HAP-1 (cell line): ENCODE measurements at regions not wholly inside any gene's neighbourhood (a gene's known extent, or its start where the extent isn't known, plus 50 kb on each side); places are given as distances from the start of the nearest gene placed in this dataset.

Experiments used
- DNase-seq, 2 experiments: peaks; one replicate each; pipeline ENCODE4 v3.0.0-alpha.2; 2016 to 2020; ENCODE audit warnings: low spot score in 2 of 2
- H3K27me3 ChIP-seq: fragments of 250-450 bp; sonication (Bioruptor Pico); 2 replicates; pipeline ENCODE4 v1.5.1; 2020; ENCODE audit warnings: low read depth, mild to moderate bottlenecking, moderate library complexity
- H3K36me3 ChIP-seq: fragments of 250-450 bp; sonication (Bioruptor Pico); replicated peaks from 2 replicates; pipeline ENCODE4 v1.5.1; 2020; ENCODE audit warnings: mild to moderate bottlenecking
- H3K4me1 ChIP-seq: fragments of 250-450 bp; sonication (Bioruptor Pico); 2 replicates; pipeline ENCODE4 v1.5.1; 2020; ENCODE audit warnings: mild to moderate bottlenecking
- H3K4me3 ChIP-seq: fragments of 250-450 bp; sonication (Bioruptor Pico); 2 replicates; pipeline ENCODE4 v1.5.1; 2020; ENCODE audit warnings: mild to moderate bottlenecking, moderate library complexity
- H3K9me3 ChIP-seq: fragments of 250-450 bp; sonication (Bioruptor Pico); 2 replicates; pipeline ENCODE4 v1.5.1; 2020; ENCODE audit warnings: mild to moderate bottlenecking, moderate library complexity
- in situ Hi-C: fragments of 300-500 bp; cut with MboI; formaldehyde crosslinking; loops from 3 replicates; pipeline ENCODE4 v1.14.3; 2020; ENCODE audit warnings: low sequenced_read_pairs, inconsistent platforms, mixed read lengths

DNA sequence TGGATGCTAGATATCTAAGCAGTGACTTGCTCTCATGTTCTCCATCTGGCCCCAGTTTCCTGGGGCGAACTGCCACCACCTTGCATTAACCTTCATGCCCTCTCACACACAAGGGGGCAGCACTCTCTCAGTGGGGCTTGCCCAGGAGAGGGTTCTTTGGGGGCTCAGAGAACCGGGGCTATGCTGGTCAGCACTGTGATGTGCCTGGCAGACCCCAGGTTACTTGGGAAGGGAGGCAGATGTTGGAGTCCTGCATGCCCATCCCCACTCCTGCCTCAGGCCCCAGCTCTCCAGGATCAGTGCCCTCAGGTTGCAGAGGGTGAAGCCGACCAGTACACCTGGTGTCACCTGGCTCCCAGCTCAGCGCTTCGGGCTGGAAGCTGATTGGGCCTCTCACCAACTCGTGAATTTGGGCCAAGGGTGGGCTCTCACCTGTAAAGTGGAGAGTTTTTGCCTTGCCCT, 396.2 kb upstream of the HS6ST1 start:
- Histone ChIP-seq H3K4me3 (no peak overlapping the region), H3K27me3 (no peaks in the 10 kb centered on the region), H3K4me1 (no peaks in the 10 kb centered on the region), H3K36me3 (no peaks in the 10 kb centered on the region), H3K9me3 (no peaks in the 10 kb centered on the region)
- DNase-seq, result no peak
- in situ Hi-C loops, result no loop called here

- in situ Hi-C loops, result no loop called here
- no peaks in the 10 kb centered on the region for H3K27me3 ChIP-seq
These were observed 396.7 kb upstream of the HS6ST1 start for GRCh38 chr2:128715360-128715759.

DNA sequence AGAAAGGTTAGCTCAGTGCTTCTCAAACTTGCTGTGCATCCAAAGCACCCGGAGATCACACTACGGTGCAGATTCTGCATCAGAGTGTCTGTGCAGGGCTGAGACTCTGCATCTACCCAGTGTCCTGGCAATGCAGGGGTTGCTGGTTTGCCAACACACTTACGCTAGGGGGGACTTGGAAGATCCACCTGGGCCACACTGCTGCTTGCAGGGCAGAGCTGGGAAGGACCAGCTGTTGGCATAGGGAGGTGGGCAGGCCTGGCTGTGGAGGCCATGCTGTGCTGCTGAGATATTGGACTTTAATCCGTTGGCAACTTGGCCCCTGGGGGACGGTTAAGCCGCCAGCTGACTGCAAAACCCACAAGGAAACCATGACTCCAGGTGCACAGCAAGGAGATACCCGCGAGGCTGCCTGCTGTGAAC, 397.6 kb upstream of the HS6ST1 start:
- H3K4me3 ChIP-seq, result no peak overlapping the region
- in situ Hi-C loops, result no loop called here
- H3K9me3 ChIP-seq, result no peaks in the 10 kb centered on the region
- no peaks in the 10 kb centered on the region for H3K4me1 ChIP-seq
- H3K27me3 ChIP-seq, result no peaks in the 10 kb centered on the region
- no peaks in the 10 kb centered on the region for H3K36me3 ChIP-seq
- no peak for DNase-seq

More at GRCh38 chr2:128715360-128715759, 396.7 kb upstream of the HS6ST1 start:
- no peaks in the 10 kb centered on the region for H3K36me3 ChIP-seq
- no peaks in the 10 kb centered on the region for H3K9me3 ChIP-seq
- DNase-seq, result no peak
- H3K4me1 ChIP-seq, result no peaks in the 10 kb centered on the region
- H3K4me3 ChIP-seq, result no peak overlapping the region

DNA sequence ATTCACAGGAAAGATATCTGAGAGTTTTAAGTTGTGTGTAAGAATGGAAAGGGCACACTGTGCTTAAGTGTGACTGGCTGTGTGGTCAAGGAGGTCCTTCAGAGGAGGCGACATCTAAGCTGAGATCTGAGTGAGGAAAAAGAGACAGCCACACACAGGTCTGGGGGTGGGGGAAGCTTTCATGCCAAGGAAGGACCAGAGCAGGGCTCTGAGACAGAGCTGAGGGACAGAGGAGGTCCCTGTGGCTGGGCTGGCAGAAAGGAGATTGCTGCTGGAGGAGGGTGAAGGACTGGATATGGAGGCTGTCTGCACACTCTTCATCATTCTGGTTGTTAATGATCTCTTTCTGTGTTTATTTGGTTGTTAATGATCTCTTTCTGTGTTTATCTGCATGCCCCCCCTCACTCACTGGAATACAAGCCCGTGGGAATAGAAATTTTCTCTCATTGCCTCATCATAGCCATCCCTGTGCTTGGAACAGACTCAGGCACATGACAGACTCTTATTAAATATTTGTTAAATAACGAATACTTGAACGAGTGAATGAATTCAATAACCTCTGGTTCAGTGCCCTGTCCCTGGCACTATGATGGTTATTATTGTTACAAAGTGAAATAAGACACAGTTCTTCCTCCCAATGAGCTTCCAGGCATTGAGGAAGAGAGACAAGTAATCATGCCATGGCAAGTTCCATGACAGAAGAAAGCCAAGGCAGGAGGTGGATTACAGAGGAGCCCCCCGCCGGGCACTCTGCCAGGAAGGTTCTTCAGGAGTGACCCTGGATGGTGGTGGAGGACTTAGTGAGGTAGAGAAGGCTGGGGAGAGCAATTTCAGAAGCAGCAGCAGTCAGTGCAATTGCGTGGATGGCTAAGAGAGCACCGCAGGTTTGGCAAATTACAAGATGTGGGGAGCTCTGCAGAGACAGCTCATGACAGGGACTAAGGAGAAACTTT, 399.4 kb upstream of the HS6ST1 start:
- Histone ChIP-seq H3K4me3 (no peak overlapping the region), H3K4me1 (no peaks in the 10 kb centered on the region), H3K9me3 (no peaks in the 10 kb centered on the region), H3K36me3 (no peaks in the 10 kb centered on the region), H3K27me3 (no peaks in the 10 kb centered on the region)
- DNase-seq, result no peak
- in situ Hi-C loops, result no loop called here

DNA sequence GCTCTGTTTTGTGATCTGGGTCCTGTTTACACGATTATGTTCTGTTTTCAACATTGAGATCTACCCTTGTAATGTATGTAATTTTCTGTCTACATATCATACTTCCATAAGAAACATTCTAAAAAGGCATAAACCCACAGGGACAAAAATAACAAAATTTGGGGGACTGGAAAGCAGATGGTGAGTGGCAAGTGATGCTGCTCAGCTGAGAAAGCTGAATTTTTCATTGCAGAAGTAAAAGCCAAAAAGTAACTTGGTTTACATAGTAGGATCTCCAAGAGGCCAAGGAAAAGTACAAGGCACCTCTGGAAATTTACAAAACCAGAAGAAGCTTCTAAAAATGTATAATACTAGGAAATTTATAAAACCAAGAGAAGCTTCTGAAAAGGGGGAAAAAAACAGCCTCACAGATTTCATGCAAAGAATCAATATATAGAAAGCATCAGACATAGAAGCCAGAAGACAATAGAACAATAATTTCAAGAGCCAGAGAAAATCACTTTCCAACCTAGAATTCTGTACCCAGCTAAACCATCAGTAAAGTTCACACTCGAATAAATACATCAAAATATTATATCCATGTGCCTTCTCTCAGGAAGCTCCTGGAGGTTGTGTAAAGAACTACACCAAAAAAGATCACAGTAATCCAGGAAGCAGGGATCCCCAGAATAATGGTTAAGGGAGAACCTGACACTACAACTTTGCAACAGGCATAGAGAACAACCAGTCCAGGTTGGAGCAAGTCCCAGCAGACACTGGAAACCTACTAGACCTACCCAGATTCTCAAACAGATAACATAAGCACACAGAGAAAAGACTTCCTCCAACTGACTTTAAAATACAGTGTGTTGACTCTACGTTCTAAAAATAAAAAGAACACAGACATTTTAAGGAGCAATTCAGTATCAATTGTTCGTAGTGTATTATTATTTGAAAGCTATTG, 401.7 kb upstream of the HS6ST1 start:
- Histone ChIP-seq H3K4me1 (no peaks in the 10 kb centered on the region), H3K9me3 (no peaks in the 10 kb centered on the region), H3K36me3 (no peaks in the 10 kb centered on the region), H3K4me3 (no peak overlapping the region), H3K27me3 (no peaks in the 10 kb centered on the region)
- no peak for DNase-seq
- in situ Hi-C loops, result no loop called here

- Histone ChIP-seq H3K27me3 (no peaks in the 10 kb centered on the region), H3K36me3 (no peaks in the 10 kb centered on the region), H3K4me1 (no peaks in the 10 kb centered on the region), H3K9me3 (no peaks in the 10 kb centered on the region), H3K4me3 (no peak overlapping the region)
- no peak for DNase-seq
- in situ Hi-C loops, result no loop called here
These were observed 402.4 kb upstream of the HS6ST1 start for GRCh38 chr2:128721096-128721495.

DNA sequence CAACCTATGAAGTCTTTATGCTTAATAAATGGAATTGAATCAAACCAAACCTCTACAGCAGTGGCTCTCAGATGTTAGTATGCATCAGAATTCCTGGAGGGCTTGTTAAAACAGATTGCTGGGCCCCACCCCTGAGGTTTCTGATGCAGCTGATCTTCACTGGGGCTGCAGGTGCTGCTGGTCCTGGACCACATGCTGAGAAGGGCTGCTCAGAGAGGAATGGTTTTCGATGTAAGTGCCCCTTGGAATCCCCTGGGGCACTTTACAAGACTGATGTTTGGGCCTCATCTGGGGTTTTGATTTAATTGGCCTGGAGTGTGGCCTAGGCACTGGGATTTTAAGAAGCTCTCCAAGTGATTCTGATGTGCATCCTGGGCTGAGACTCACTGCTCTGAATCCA, 403.8 kb upstream of the HS6ST1 start:
- no peaks in the 10 kb centered on the region for H3K27me3 ChIP-seq
- no peak for DNase-seq
- H3K9me3 ChIP-seq, result no peaks in the 10 kb centered on the region
- in situ Hi-C loops, result no loop called here
- no peaks in the 10 kb centered on the region for H3K36me3 ChIP-seq
- no peak overlapping the region for H3K4me3 ChIP-seq
- H3K4me1 ChIP-seq, result no peaks in the 10 kb centered on the region

GRCh38 chr2:128724547-128724946, 405.9 kb upstream of the HS6ST1 start:
- no peaks in the 10 kb centered on the region for H3K36me3 ChIP-seq
- no peaks in the 10 kb centered on the region for H3K4me1 ChIP-seq
- no peak for DNase-seq
- H3K4me3 ChIP-seq, result no peak overlapping the region
- H3K27me3 ChIP-seq, result no peaks in the 10 kb centered on the region
- H3K9me3 ChIP-seq, result no peaks in the 10 kb centered on the region
- in situ Hi-C loops, result no loop called here

DNA sequence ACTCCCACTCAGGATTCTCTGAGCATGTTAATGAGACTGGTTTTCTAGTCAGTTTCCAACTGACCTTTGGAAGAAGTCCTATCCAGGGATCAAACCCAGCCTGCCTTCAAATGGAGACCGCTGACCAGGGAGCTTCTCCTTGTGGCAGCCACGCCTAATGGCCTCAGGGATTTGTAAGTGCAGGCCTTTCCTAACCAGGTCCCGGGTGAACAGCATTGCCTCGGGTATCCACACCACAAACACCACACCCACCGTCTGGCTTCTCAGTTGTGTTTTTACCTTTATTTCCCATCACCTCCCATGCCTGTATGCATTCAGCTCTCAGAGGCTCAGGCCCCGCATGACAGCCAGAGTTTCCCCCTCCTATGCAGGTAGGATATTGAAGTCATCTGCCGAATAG, 406.3 kb upstream of the HS6ST1 start:
- no peak overlapping the region for H3K4me3 ChIP-seq
- no peaks in the 10 kb centered on the region for H3K36me3 ChIP-seq
- in situ Hi-C loops, result loop anchor here (25.0 kb wide), 1 partner anchor 663 kb away; no protein-coding TSS in a partner anchor
- H3K27me3 ChIP-seq, result no peaks in the 10 kb centered on the region
- H3K9me3 ChIP-seq, result no peaks in the 10 kb centered on the region
- DNase-seq, result no peak
- H3K4me1 ChIP-seq, result no peaks in the 10 kb centered on the region

- DNase-seq, result no peak
- in situ Hi-C loops, result loop anchor here (25.0 kb wide), 1 partner anchor 664 kb away; no protein-coding TSS in a partner anchor
- H3K9me3 ChIP-seq, result no peaks in the 10 kb centered on the region
- H3K36me3 ChIP-seq, result no peaks in the 10 kb centered on the region
- H3K4me1 ChIP-seq, result no peaks in the 10 kb centered on the region
- no peaks in the 10 kb centered on the region for H3K27me3 ChIP-seq
- no peak overlapping the region for H3K4me3 ChIP-seq
These were observed 407.6 kb upstream of the HS6ST1 start for GRCh38 chr2:128726236-128726635.

- no peak overlapping the region for H3K4me3 ChIP-seq
- H3K36me3 ChIP-seq, result no peaks in the 10 kb centered on the region
- H3K4me1 ChIP-seq, result no peaks in the 10 kb centered on the region
- H3K27me3 ChIP-seq, result no peaks in the 10 kb centered on the region
- in situ Hi-C loops, result loop anchor here (25.0 kb wide), 1 partner anchor 665 kb away; no protein-coding TSS in a partner anchor
- no peak for DNase-seq
- no peaks in the 10 kb centered on the region for H3K9me3 ChIP-seq
These were observed 408.2 kb upstream of the HS6ST1 start for GRCh38 chr2:128726911-128727310.

DNA sequence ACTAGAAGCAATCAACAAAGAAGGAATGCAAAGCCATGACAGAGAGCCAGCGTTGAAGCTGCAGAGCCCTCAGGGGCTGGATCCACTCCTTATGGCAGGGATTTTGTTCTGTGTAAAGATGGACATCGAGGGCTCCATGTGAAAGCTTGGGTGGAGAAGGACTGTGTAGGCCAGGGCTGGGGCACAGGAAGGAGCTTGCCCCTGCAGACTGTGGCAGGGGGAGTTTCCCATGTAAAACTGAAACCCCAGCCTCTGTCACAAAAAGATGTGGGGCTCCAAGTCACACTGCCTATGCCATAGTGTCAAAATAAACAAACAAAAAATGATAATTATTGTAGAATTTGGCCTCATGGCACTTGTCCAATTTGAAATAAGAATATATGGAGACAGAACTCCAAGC, 408.7 kb upstream of the HS6ST1 start:
- DNase-seq, result no peak
- in situ Hi-C loops, result loop anchor here (25.0 kb wide), 1 partner anchor 665 kb away; no protein-coding TSS in a partner anchor
- Histone ChIP-seq H3K4me1 (no peaks in the 10 kb centered on the region), H3K27me3 (no peaks in the 10 kb centered on the region), H3K36me3 (no peaks in the 10 kb centered on the region), H3K9me3 (no peaks in the 10 kb centered on the region), H3K4me3 (no peak overlapping the region)

DNA sequence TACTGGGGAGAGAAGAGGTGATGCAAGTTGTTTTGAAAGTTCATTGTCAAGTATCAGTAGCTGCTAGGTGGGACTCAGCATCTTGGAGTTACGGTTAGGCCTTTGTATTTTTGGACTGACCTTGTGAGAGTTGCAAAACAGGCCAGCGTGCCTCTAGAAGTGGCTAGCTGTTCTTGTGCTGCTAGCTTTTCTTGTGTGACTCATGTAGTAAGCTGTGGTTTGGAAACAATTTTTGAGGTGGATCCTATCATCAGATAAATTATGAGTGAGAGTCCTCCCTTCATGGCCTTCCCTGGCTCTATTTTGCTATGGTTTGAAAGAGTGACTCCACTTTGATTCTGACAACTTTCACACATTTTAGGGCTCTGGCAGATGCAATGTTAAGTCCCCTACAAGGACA, 409.2 kb upstream of the HS6ST1 start:
- Histone ChIP-seq H3K4me3 (no peak overlapping the region), H3K9me3 (no peaks in the 10 kb centered on the region), H3K36me3 (no peaks in the 10 kb centered on the region), H3K4me1 (no peaks in the 10 kb centered on the region), H3K27me3 (no peaks in the 10 kb centered on the region)
- DNase-seq, result no peak
- in situ Hi-C loops, result loop anchor here (25.0 kb wide), 1 partner anchor 666 kb away; no protein-coding TSS in a partner anchor
